Stomach (tissue), 4 donors: ENCODE measurements at regions not wholly inside any gene's neighbourhood (a gene's known extent, or its start where the extent isn't known, plus 50 kb on each side); places are given as distances from the start of the nearest gene placed in this dataset.
"Not testable (repeated sequence)": the region's sequence is repeated elsewhere in the genome, so short reads cannot be mapped to it uniquely, and the experiment has no call there.

Experiments used
- POLR2AphosphoS5 ChIP-seq, 3 donors: sonication (generic); formaldehyde crosslinking; IDR thresholded peaks; one replicate each; pipeline ENCODE4 v1.6.1; 2016; ENCODE audit warnings: antibody characterized with exemption in 3 of 3
- TF ChIP-seq, protein P1 (sequence below), 7 experiments: fragments of 450-650 bp in 4 of 7; fragments of 200-600 bp in 3 of 7; sonication (generic) in 3 of 7; IDR thresholded peaks; one replicate each; pipeline ENCODE4 v1.5.1; 2016 to 2019; ENCODE audit warnings: antibody characterized with exemption in 7 of 7, control low read depth in 2 of 7, mild to moderate bottlenecking in 1 of 7

DNA sequence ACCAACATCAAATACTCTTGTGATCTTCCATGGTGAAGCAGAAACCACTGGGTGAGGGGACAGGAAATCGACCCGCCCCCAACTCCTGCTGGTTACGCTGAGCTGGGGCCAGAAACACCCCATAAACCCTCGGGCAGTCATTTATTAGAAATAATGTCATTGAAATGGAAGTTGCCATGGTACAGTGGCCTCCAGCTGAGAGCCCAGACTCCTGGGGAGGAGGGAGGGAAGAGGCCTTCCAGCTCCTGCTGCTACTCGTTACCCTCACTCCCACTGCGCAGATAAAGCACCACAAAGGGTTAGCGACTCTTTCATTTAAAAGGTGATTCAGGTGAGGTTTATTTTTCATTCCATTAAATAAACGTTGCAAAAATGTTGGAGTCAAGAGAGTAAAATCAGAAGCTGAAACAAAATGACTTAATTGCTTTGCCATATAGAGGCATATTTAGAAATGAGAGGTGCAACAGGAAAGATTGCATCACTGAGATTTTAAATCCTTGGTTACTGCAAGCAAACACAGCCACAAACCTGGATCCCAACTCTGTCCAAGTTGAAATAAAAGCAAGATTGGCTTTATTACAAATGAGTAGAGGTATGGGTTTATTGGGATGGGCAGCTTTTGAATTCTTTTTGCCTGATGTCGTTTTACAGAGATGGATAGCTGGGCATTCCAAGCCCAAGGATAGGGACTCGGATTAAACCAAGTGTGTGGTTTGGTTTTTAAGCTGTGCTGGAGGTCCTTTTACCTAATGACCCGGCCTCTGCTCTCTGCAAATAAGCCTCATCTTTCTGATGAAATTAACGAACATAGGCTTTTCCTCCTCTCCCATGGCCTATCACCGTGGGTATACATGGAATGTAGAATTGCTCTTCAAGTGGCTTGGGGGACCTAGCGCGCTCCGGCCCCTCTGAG, 92.0 kb downstream of the LYZL1 start:
- not testable (repeated sequence) for TF ChIP-seq POLR2AphosphoS5 (IDR thresholded peaks at IDR 0.05)
- TF ChIP-seq, protein P1, sequence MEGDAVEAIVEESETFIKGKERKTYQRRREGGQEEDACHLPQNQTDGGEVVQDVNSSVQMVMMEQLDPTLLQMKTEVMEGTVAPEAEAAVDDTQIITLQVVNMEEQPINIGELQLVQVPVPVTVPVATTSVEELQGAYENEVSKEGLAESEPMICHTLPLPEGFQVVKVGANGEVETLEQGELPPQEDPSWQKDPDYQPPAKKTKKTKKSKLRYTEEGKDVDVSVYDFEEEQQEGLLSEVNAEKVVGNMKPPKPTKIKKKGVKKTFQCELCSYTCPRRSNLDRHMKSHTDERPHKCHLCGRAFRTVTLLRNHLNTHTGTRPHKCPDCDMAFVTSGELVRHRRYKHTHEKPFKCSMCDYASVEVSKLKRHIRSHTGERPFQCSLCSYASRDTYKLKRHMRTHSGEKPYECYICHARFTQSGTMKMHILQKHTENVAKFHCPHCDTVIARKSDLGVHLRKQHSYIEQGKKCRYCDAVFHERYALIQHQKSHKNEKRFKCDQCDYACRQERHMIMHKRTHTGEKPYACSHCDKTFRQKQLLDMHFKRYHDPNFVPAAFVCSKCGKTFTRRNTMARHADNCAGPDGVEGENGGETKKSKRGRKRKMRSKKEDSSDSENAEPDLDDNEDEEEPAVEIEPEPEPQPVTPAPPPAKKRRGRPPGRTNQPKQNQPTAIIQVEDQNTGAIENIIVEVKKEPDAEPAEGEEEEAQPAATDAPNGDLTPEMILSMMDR (IDR thresholded peaks at IDR 0.05), result not testable (repeated sequence)
